HEK293T (cell line): ENCODE measurements at regions not wholly inside any gene's neighbourhood (a gene's known extent, or its start where the extent isn't known, plus 50 kb on each side); places are given as distances from the start of the nearest gene placed in this dataset.

ENCODE experiments used
- BHLHE40 ChIP-seq: fragments of 450-650 bp; IDR thresholded peaks from 2 replicates; pipeline ENCODE4 v1.6.1; 2016; ENCODE audit warnings: mild to moderate bottlenecking, moderate library complexity, borderline replicate concordance
- FOXA1 ChIP-seq: fragments of 450-650 bp; IDR thresholded peaks from 2 replicates; pipeline ENCODE4 v1.6.1; 2016; ENCODE audit warnings: mild to moderate bottlenecking
- FOXK2 ChIP-seq: fragments of 450-650 bp; IDR thresholded peaks from 2 replicates; pipeline ENCODE4 v1.6.1; 2016; ENCODE audit warnings: mild to moderate bottlenecking
- FOXM1 ChIP-seq: fragments of 450-650 bp; IDR thresholded peaks from 2 replicates; pipeline ENCODE4 v1.6.1; 2017; ENCODE audit warnings: mild to moderate bottlenecking, borderline replicate concordance
- LEF1 ChIP-seq: fragments of 450-650 bp; IDR thresholded peaks from 2 replicates; pipeline ENCODE4 v1.6.1; 2017; ENCODE audit warnings: mild to moderate bottlenecking, borderline replicate concordance
- NFRKB ChIP-seq: fragments of 450-650 bp; IDR thresholded peaks from 2 replicates; pipeline ENCODE4 v1.6.1; 2016; ENCODE audit warnings: mild to moderate bottlenecking, moderate library complexity

DNA sequence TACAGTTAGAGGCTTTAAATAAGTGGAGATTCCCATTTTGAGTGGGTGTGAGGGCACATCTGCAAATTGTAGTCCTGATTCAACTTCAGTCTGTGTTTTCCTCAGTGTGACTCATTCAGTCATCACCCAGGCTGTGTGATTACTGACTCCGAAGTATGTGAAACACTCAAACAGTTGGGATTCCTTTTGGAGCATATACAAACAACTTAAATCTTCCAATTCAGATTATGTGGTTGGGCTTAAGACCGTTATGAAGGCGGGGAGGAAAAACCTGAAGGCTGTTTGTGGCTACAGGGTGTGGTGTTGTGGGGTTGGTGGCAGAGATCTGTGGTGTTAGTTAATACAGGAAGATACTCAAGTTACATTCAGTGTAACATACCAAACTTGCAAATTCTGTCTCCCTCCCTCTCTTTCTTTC lies 259.7 kb upstream of the FERD3L start:
- no peak for TF ChIP-seq LEF1
- TF ChIP-seq BHLHE40 = no peak
- no peak for TF ChIP-seq FOXA1
- TF ChIP-seq NFRKB = no peak
- no peak for TF ChIP-seq FOXK2
- no peak for TF ChIP-seq FOXM1
